ENCODE measurements at regions not wholly inside any gene's neighbourhood (a gene's known extent, or its start where the extent isn't known, plus 50 kb on each side); places are given as distances from the start of the nearest gene placed in this dataset.

GRCh38 chr15:45794304-45794703, 159.5 kb downstream of the SQOR start:
- H3K4me3 ChIP-seq (ENCODE audit: low read depth, low read length): no peak overlapping the region
- TF ChIP-seq, protein P1, sequence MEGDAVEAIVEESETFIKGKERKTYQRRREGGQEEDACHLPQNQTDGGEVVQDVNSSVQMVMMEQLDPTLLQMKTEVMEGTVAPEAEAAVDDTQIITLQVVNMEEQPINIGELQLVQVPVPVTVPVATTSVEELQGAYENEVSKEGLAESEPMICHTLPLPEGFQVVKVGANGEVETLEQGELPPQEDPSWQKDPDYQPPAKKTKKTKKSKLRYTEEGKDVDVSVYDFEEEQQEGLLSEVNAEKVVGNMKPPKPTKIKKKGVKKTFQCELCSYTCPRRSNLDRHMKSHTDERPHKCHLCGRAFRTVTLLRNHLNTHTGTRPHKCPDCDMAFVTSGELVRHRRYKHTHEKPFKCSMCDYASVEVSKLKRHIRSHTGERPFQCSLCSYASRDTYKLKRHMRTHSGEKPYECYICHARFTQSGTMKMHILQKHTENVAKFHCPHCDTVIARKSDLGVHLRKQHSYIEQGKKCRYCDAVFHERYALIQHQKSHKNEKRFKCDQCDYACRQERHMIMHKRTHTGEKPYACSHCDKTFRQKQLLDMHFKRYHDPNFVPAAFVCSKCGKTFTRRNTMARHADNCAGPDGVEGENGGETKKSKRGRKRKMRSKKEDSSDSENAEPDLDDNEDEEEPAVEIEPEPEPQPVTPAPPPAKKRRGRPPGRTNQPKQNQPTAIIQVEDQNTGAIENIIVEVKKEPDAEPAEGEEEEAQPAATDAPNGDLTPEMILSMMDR (IDR thresholded peaks at IDR 0.05; ENCODE audit: low read depth, low read length): no peak

DNA sequence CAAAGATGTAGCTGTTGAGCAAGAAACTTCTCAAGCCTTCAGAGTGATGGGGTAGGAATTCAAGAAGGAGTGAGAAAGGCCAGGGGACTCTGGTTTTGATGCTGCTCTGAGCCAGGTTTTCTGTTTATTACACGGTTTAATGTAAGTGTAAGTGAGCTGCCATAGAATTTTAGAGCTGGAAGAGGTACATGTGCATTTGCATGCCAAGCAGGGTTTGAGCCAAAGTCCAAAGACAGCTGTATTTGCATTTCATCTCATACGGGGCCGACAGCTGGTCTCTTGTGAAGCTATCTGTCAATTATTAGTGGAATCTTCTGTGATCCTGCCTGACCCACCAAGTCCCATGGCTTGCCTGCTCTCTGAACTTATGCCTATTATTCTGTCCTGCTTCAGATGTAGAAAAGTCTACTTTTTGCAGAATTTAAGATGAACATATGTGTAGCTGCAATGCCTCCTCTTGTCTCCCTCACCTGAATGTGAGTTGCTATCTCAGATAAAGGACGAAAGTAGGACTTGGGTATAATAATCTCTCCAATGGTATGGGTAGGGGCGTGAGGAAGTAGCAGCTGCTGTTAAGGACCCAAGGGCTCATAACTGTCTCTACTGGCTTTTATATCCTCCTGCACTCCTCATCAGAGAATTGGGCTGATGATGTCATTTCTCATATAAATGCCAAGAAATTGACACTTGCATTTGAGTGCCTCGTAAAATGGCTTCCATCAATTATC, 160.0 kb downstream of the SQOR start:
- no peak overlapping the region for H3K4me3 ChIP-seq (ENCODE audit: low read depth, low read length)
- TF ChIP-seq, protein P1 (IDR thresholded peaks at IDR 0.05; ENCODE audit: low read depth, low read length): no peak

DNA sequence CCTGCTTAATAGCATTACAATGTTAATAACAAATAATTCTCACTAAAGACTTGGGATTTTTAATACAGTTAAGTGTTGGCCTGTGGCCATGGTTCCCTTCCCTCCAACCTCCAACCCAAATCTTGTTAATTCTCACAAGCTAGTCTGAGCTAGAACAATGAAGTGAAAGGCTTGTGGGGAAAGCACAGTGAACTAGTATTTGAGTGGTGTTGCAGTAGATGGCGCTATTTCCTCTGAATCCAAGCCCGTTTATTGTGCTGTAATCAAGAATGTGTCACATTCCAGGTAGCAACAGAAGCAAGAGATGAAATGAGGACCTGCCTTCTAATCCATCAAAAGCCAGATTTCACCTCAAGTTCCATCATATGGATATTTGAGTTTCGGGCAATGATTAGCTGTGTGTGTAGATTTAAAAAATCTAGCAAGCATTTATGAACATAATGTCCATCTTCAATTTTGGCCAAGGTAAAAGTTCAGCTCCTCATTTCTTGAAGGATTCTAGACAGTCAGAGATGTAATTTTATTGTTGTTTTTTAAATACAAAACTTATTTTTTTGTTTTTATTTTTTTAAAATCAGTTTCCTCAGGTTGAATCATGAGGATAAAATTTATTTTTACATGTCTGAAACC, 160.7 kb downstream of the SQOR start:
- TF ChIP-seq, protein P1 (IDR thresholded peaks at IDR 0.05; ENCODE audit: low read depth, low read length): no peak
- no peak overlapping the region for H3K4me3 ChIP-seq (ENCODE audit: low read depth, low read length)

DNA sequence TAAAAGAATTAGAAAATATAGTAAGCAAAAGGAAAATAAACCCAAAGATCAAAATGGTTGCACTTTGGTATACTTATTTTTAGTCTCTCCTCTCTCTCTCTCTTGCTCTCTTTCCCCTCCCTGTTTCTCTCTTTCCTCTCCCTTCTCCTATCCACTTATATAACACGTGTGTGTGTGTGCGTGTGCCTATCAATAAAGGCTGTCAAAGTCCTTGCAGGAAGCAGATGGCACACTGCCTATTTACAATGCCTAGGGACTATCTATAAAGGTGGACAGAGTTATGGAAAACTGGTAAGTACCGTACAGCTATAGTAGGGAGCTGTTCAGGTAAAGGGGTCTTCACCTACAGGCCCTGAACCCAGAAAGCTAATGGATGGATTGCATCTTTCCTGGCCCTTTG, 161.6 kb downstream of the SQOR start:
- H3K4me3 ChIP-seq (ENCODE audit: low read depth, low read length): no peak overlapping the region
- TF ChIP-seq, protein P1 (IDR thresholded peaks at IDR 0.05; ENCODE audit: low read depth, low read length): no peak

- no peak overlapping the region for H3K4me3 ChIP-seq (ENCODE audit: low read depth, low read length)
- TF ChIP-seq, protein P1 (IDR thresholded peaks at IDR 0.05; ENCODE audit: low read depth, low read length): no peak
Measured at GRCh38 chr15:45799508-45799907, 164.7 kb downstream of the SQOR start.

GRCh38 chr15:45801543-45801942, 166.7 kb downstream of the SQOR start:
- no peak overlapping the region for H3K4me3 ChIP-seq (ENCODE audit: low read depth, low read length)
- TF ChIP-seq, protein P1 (IDR thresholded peaks at IDR 0.05; ENCODE audit: low read depth, low read length): no peak

DNA sequence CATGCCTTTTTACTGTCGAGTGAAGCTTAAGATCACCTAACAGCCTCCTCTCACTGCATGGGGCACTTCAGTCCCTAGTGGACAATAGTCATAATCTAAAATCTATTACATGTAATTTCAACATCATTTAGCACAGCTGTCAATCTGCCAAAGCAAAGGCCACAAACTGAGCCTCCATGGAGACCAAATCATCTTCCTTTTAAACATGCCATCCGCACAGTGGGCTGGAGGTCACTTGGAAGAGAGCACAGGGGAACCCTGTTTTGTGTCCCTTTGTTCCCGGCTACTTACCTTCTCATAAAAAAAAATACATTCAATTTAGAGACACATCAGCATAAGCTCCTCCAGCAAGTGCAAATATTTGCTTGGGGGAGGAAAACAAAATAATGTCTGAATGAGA, 167.3 kb downstream of the SQOR start:
- TF ChIP-seq, protein P1 (IDR thresholded peaks at IDR 0.05; ENCODE audit: low read depth, low read length): no peak
- H3K4me3 ChIP-seq (ENCODE audit: low read depth, low read length): no peak overlapping the region

All from WI38 (cell line).